K562 (cell line): ENCODE measurements at regions not wholly inside any gene's neighbourhood (a gene's known extent, or its start where the extent isn't known, plus 50 kb on each side); places are given as distances from the start of the nearest gene placed in this dataset.
A peak's percentile ranks its signal among the peaks of the same experiment; 100 is the strongest.

ENCODE experiments used
- CHCHD3 ChIP-seq: fragments of 250-450 bp; sonication (Bioruptor Pico); IDR thresholded peaks from 2 replicates; pipeline ENCODE4 v2.1.2; 2022; ENCODE audit warnings: mild to moderate bottlenecking
- DACH1 ChIP-seq: fragments of 450-650 bp; IDR thresholded peaks from 2 replicates; pipeline ENCODE4 v1.6.1; 2018; ENCODE audit not compliant: partially characterized antibody
- DDX20 ChIP-seq: fragments of 450-650 bp; IDR thresholded peaks from 2 replicates; pipeline ENCODE4 v1.6.1; 2016; ENCODE audit warnings: missing genetic modification characterization, low read depth, mild to moderate bottlenecking, missing compliant biosample characterization, moderate library complexity
- EGR1 ChIP-seq: fragments of 450-650 bp; conservative IDR thresholded peaks from 2 replicates; pipeline ENCODE4 v1.6.1; 2017; ENCODE audit warnings: mild to moderate bottlenecking
- EP400 ChIP-seq: fragments of 450-650 bp; IDR thresholded peaks from 2 replicates; pipeline ENCODE4 v1.6.1; 2017; ENCODE audit warnings: antibody characterized with exemption, mild to moderate bottlenecking, moderate library complexity
- ETS2 ChIP-seq: IDR thresholded peaks from 2 replicates; pipeline ENCODE4 v1.6.1; 2016; ENCODE audit warnings: borderline replicate concordance, missing genetic modification characterization, mild to moderate bottlenecking, moderate library complexity, missing compliant biosample characterization; ENCODE audit not compliant: poor library complexity, severe bottlenecking
- GTF2A2 ChIP-seq: IDR thresholded peaks from 2 replicates; pipeline ENCODE4 v1.6.1; 2016; ENCODE audit warnings: mild to moderate bottlenecking, missing genetic modification characterization, missing compliant biosample characterization
- GTF3C2 ChIP-seq: IDR thresholded peaks from 3 replicates; pipeline ENCODE4 v1.6.1; 2011; ENCODE audit warnings: borderline replicate concordance, mild to moderate bottlenecking, moderate library complexity; ENCODE audit not compliant: insufficient read length; ENCODE audit errors: extremely low read depth
- HNRNPUL1 ChIP-seq: fragments of 200-400 bp; formaldehyde crosslinking; IDR thresholded peaks from 2 replicates; pipeline ENCODE4 v1.6.1; 2017; ENCODE audit warnings: low read length
- MXI1 ChIP-seq: IDR thresholded peaks from 2 replicates; pipeline ENCODE4 v1.6.1; 2011; ENCODE audit warnings: low read depth, mild to moderate bottlenecking, improper control_type of control experiment, low read length
- NRF1 ChIP-seq, 2 experiments: fragments of 450-650 bp; IDR thresholded peaks in 1 of 2; conservative IDR thresholded peaks in 1 of 2; 2 replicates each; pipeline ENCODE4 v1.6.1; 2014; ENCODE audit warnings: mild to moderate bottlenecking in 2 of 2
- POLR2G ChIP-seq: fragments of 200-400 bp; formaldehyde crosslinking; IDR thresholded peaks from 2 replicates; pipeline ENCODE4 v1.6.1; 2017; ENCODE audit warnings: low read depth, mild to moderate bottlenecking, antibody characterized with exemption, low read length, moderate library complexity
- PPARD ChIP-seq: fragments of 250-450 bp; sonication (Bioruptor Pico); IDR thresholded peaks from 2 replicates; pipeline ENCODE4 v1.8.0; 2022; ENCODE audit warnings: inconsistent platforms, mild to moderate bottlenecking, moderate library complexity
- PTRF ChIP-seq: fragments of 450-650 bp; IDR thresholded peaks from 2 replicates; pipeline ENCODE4 v1.6.1; 2016; ENCODE audit warnings: mild to moderate bottlenecking, missing genetic modification characterization, missing compliant biosample characterization
- PYGO2 ChIP-seq: fragments of 450-650 bp; IDR thresholded peaks from 2 replicates; pipeline ENCODE4 v1.6.1; 2016; ENCODE audit warnings: mild to moderate bottlenecking, missing genetic modification characterization, moderate library complexity, missing compliant biosample characterization
- TAL1 ChIP-seq: fragments of 450-650 bp; IDR thresholded peaks from 2 replicates; pipeline ENCODE4 v1.6.1; 2016; ENCODE audit warnings: mild to moderate bottlenecking
- XRCC5 ChIP-seq: fragments of 200-400 bp; formaldehyde crosslinking; IDR thresholded peaks from 2 replicates; pipeline ENCODE4 v1.6.1; 2017; ENCODE audit warnings: low read depth, mild to moderate bottlenecking, low read length
- ZNF217 ChIP-seq: sonication (generic); formaldehyde crosslinking; IDR thresholded peaks from 2 replicates; pipeline ENCODE4 v1.8.0; 2022; ENCODE audit warnings: mild to moderate bottlenecking, missing genetic modification reagents
- ZNF384 ChIP-seq: IDR thresholded peaks from 2 replicates; pipeline ENCODE4 v1.6.1; 2012; ENCODE audit warnings: low read depth, low read length, improper control_type of control experiment
- ZNF41 ChIP-seq: fragments of 250-450 bp; sonication (Bioruptor Pico); conservative IDR thresholded peaks from 2 replicates; pipeline ENCODE4 v1.4.0; 2020; ENCODE audit warnings: mild to moderate bottlenecking
- TF ChIP-seq, protein P1 (sequence below): fragments of 450-650 bp; formaldehyde crosslinking; conservative IDR thresholded peaks from 2 replicates; pipeline ENCODE4 v1.4.0; 2022; ENCODE audit warnings: mild to moderate bottlenecking, missing genetic modification characterization
- TF ChIP-seq, protein P2 (sequence below): IDR thresholded peaks from 2 replicates; pipeline ENCODE4 v1.6.1; 2014; ENCODE audit warnings: antibody characterized with exemption
- TF ChIP-seq, protein P3 (sequence below): fragments of 250-450 bp; sonication (Bioruptor Pico); IDR thresholded peaks from 2 replicates; pipeline ENCODE4 v1.8.0; 2021; ENCODE audit warnings: borderline replicate concordance, mild to moderate bottlenecking, moderate library complexity; ENCODE audit not compliant: poor library complexity, severe bottlenecking
- TF ChIP-seq, protein P4 (sequence below): sonication (generic); IDR thresholded peaks from 2 replicates; pipeline ENCODE4 v1.6.1; 2016

DNA sequence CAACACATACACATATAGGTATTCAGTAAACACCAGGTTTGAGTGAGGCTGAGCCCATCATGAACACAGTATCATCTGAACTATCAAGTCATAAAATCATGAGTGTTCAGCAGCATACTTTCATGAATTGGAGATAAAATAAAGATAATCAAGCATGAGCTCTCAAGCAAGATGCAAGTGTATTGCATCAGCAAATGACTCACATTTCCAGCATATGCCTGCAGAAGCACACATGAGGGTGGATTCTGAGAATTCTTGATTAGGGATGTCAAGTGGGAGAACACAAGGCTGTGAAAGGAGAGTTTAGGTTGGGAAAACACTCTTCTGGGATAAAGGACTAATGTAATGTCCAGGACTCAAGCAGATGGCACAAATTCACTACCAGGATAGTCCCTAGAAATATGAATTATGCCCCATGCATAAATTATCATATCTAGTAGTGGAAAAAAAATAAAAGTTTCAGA is 299.2 kb downstream of the SRGAP2C start (continued):
- TF ChIP-seq, protein P1, sequence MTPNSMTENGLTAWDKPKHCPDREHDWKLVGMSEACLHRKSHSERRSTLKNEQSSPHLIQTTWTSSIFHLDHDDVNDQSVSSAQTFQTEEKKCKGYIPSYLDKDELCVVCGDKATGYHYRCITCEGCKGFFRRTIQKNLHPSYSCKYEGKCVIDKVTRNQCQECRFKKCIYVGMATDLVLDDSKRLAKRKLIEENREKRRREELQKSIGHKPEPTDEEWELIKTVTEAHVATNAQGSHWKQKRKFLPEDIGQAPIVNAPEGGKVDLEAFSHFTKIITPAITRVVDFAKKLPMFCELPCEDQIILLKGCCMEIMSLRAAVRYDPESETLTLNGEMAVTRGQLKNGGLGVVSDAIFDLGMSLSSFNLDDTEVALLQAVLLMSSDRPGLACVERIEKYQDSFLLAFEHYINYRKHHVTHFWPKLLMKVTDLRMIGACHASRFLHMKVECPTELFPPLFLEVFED: no peak
- no peak for TF ChIP-seq DACH1
- peak; percentile 49; the same call in 1 of the 2 replicates for TF ChIP-seq DDX20 (tag)
- TF ChIP-seq, protein P2, sequence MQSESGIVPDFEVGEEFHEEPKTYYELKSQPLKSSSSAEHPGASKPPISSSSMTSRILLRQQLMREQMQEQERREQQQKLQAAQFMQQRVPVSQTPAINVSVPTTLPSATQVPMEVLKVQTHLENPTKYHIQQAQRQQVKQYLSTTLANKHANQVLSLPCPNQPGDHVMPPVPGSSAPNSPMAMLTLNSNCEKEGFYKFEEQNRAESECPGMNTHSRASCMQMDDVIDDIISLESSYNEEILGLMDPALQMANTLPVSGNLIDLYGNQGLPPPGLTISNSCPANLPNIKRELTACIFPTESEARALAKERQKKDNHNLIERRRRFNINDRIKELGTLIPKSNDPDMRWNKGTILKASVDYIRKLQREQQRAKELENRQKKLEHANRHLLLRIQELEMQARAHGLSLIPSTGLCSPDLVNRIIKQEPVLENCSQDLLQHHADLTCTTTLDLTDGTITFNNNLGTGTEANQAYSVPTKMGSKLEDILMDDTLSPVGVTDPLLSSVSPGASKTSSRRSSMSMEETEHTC: no peak
- TF ChIP-seq, protein P3, sequence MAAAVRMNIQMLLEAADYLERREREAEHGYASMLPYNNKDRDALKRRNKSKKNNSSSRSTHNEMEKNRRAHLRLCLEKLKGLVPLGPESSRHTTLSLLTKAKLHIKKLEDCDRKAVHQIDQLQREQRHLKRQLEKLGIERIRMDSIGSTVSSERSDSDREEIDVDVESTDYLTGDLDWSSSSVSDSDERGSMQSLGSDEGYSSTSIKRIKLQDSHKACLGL (CRISPR knock-in tag): no peak
- no peak for TF ChIP-seq CHCHD3 (CRISPR knock-in tag)
- TF ChIP-seq EGR1: no peak
- TF ChIP-seq MXI1: no peak
- TF ChIP-seq HNRNPUL1: no peak
- TF ChIP-seq EP400: peak; percentile 74
- TF ChIP-seq GTF2A2 (tag): no peak
- TF ChIP-seq ETS2 (tag): no peak
- TF ChIP-seq ZNF41 (CRISPR knock-in tag): 0 out of 2 replicates have a peak, but pooled peaks have one; percentile 40
- no peak for TF ChIP-seq PYGO2 (tag)
- TF ChIP-seq NRF1 (conservative IDR thresholded peaks at IDR 0.05 in 1 of 2, IDR thresholded peaks at IDR 0.05 in 1 of 2): no peak
- no peak for TF ChIP-seq PTRF (tag)
- no peak for TF ChIP-seq ZNF384
- TF ChIP-seq ZNF217 (CRISPR knock-in tag): no peak
- no peak for TF ChIP-seq XRCC5
- TF ChIP-seq PPARD: no peak
- no peak for TF ChIP-seq POLR2G
- TF ChIP-seq GTF3C2: no peak
- no peak for TF ChIP-seq TAL1
- TF ChIP-seq, protein P4, sequence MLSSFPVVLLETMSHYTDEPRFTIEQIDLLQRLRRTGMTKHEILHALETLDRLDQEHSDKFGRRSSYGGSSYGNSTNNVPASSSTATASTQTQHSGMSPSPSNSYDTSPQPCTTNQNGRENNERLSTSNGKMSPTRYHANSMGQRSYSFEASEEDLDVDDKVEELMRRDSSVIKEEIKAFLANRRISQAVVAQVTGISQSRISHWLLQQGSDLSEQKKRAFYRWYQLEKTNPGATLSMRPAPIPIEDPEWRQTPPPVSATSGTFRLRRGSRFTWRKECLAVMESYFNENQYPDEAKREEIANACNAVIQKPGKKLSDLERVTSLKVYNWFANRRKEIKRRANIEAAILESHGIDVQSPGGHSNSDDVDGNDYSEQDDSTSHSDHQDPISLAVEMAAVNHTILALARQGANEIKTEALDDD: no peak
